OCI-LY3 (cell line): ENCODE measurements at regions not wholly inside any gene's neighbourhood (a gene's known extent, or its start where the extent isn't known, plus 50 kb on each side); places are given as distances from the start of the nearest gene placed in this dataset.
"Not testable (repeated sequence)": the region's sequence is repeated elsewhere in the genome, so short reads cannot be mapped to it uniquely, and the experiment has no call there.

Source experiments
- CTCF ChIP-seq: fragments of 200-600, 300-600 bp; sonication (generic); IDR thresholded peaks from 2 replicates; pipeline ENCODE4 v1.5.1; 2014; ENCODE audit warnings: antibody characterized with exemption, low read length, low read depth
- EZH2phosphoT487 ChIP-seq: fragments of 200-600 bp; shearing (Covaris generic); IDR thresholded peaks from 2 replicates; pipeline ENCODE4 v1.6.1; 2018; ENCODE audit warnings: antibody characterized with exemption, mixed run types, low read depth

- not testable (repeated sequence) for TF ChIP-seq EZH2phosphoT487, CTCF
These were observed 296.3 kb downstream of the DLEU7 start for GRCh38 chr13:50547175-50547574.
